HepG2 (cell line): ENCODE measurements at regions not wholly inside any gene's neighbourhood (a gene's known extent, or its start where the extent isn't known, plus 50 kb on each side); places are given as distances from the start of the nearest gene placed in this dataset.

Source experiments
- IKZF1 ChIP-seq: fragments of 450-650 bp; IDR thresholded peaks from 2 replicates; pipeline ENCODE4 v1.7.1; 2016
- PRDM10 ChIP-seq: sonication (generic); formaldehyde crosslinking; IDR thresholded peaks from 2 replicates; pipeline ENCODE4 v1.4.0; 2020; ENCODE audit warnings: low read depth, missing genetic modification reagents
- TF ChIP-seq, protein P1 (sequence below): sonication (generic); formaldehyde crosslinking; IDR thresholded peaks from 2 replicates; pipeline ENCODE4 v1.4.0; 2020; ENCODE audit warnings: missing genetic modification reagents

DNA sequence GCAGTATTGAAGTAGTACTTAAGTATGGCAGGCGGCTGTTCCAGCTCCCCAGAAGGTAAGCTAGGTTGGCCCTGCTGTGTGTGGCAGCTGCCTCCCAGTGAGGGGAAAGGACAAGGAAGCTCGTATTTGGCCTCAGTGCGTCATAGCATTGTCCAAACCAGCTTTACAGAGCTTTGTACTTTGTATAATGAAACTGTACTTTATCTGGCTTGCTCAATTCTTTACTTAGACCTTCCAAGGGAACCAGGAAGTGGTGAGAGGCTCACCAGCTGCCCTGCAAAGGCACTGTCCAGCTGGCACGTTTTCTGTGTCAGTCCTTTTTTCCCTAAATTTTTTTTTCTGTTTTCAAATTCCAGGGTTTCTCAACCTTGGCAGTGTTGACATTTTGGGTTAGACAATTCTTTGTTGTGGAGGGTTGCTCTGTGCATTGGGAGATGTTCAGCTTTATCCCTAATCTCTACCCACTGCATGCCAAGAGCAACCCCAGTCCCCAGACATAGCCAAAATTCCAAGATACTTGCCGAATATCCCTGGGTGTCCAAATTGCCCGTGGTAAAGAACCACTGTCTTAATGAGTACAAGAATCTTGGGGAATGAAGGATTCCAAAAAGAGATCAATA lies 474.5 kb downstream of the LRRC70 start:
- TF ChIP-seq, protein P1, sequence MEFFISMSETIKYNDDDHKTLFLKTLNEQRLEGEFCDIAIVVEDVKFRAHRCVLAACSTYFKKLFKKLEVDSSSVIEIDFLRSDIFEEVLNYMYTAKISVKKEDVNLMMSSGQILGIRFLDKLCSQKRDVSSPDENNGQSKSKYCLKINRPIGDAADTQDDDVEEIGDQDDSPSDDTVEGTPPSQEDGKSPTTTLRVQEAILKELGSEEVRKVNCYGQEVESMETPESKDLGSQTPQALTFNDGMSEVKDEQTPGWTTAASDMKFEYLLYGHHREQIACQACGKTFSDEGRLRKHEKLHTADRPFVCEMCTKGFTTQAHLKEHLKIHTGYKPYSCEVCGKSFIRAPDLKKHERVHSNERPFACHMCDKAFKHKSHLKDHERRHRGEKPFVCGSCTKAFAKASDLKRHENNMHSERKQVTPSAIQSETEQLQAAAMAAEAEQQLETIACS (CRISPR knock-in tag) = no peak
- TF ChIP-seq IKZF1 (no peak), PRDM10 (no peak)
